ENCODE measurements at regions not wholly inside any gene's neighbourhood (a gene's known extent, or its start where the extent isn't known, plus 50 kb on each side); places are given as distances from the start of the nearest gene placed in this dataset.
"Not testable (repeated sequence)": the region's sequence is repeated elsewhere in the genome, so short reads cannot be mapped to it uniquely, and the experiment has no call there.

- DNase-seq (ENCODE audit: low read depth, low spot score) = no peak
- in situ Hi-C loops (cut with HindIII; ENCODE audit: low pct_unique_long_range_greater_than_20kb, low sequenced_read_pairs) = no loop called here
Observed at GRCh38 chr5:29130786-29131185, 2062.7 kb upstream of the CDH6 start.

GRCh38 chr5:29127524-29128156 lies 2065.8 kb upstream of the CDH6 start:
- DNase-seq (ENCODE audit: low read depth, low spot score); in situ Hi-C loops (cut with HindIII; ENCODE audit: low pct_unique_long_range_greater_than_20kb, low sequenced_read_pairs): not testable (repeated sequence)

GRCh38 chr5:29126462-29126861 lies 2067.0 kb upstream of the CDH6 start:
- DNase-seq (ENCODE audit: low read depth, low spot score); in situ Hi-C loops (cut with HindIII; ENCODE audit: low pct_unique_long_range_greater_than_20kb, low sequenced_read_pairs): not testable (repeated sequence)

GRCh38 chr5:29122306-29122705 lies 2071.2 kb upstream of the CDH6 start:
- in situ Hi-C loops (cut with HindIII; ENCODE audit: low pct_unique_long_range_greater_than_20kb, low sequenced_read_pairs) = no loop called here
- no peak for DNase-seq (ENCODE audit: low read depth, low spot score)

GRCh38 chr5:29114331-29114768 lies 2076.0 kb upstream of the CDH9 start:
- in situ Hi-C loops (cut with HindIII; ENCODE audit: low pct_unique_long_range_greater_than_20kb, low sequenced_read_pairs) = no loop called here
- no peak for DNase-seq (ENCODE audit: low read depth, low spot score)

- in situ Hi-C loops (cut with HindIII; ENCODE audit: low pct_unique_long_range_greater_than_20kb, low sequenced_read_pairs) = no loop called here
- no peak for DNase-seq (ENCODE audit: low read depth, low spot score)
Observed at GRCh38 chr5:29113516-29113915, 2075.1 kb upstream of the CDH9 start.

GRCh38 chr5:29099585-29099984 lies 2061.2 kb upstream of the CDH9 start:
- in situ Hi-C loops (cut with HindIII; ENCODE audit: low pct_unique_long_range_greater_than_20kb, low sequenced_read_pairs) = no loop called here

GRCh38 chr5:29089591-29090130 lies 2051.3 kb upstream of the CDH9 start:
- in situ Hi-C loops (cut with HindIII; ENCODE audit: low pct_unique_long_range_greater_than_20kb, low sequenced_read_pairs) = no loop called here

More at GRCh38 chr5:29099585-29099984, 2061.2 kb upstream of the CDH9 start:
- DNase-seq (ENCODE audit: low read depth, low spot score) = no peak

GRCh38 chr5:29085142-29085541 lies 2046.8 kb upstream of the CDH9 start:
- no peak for DNase-seq (ENCODE audit: low read depth, low spot score)
- in situ Hi-C loops (cut with HindIII; ENCODE audit: low pct_unique_long_range_greater_than_20kb, low sequenced_read_pairs) = no loop called here

More at GRCh38 chr5:29089591-29090130, 2051.3 kb upstream of the CDH9 start:
- no peak for DNase-seq (ENCODE audit: low read depth, low spot score)

GRCh38 chr5:29079771-29080170 lies 2041.4 kb upstream of the CDH9 start:
- in situ Hi-C loops (cut with HindIII; ENCODE audit: low pct_unique_long_range_greater_than_20kb, low sequenced_read_pairs) = no loop called here

GRCh38 chr5:29077451-29077850 lies 2039.1 kb upstream of the CDH9 start:
- in situ Hi-C loops (cut with HindIII; ENCODE audit: low pct_unique_long_range_greater_than_20kb, low sequenced_read_pairs) = no loop called here
- DNase-seq (ENCODE audit: low read depth, low spot score) = no peak

More at GRCh38 chr5:29079771-29080170, 2041.4 kb upstream of the CDH9 start:
- DNase-seq (ENCODE audit: low read depth, low spot score) = peak; percentile 65

GRCh38 chr5:29069104-29069402 lies 2030.7 kb upstream of the CDH9 start:
- no peak for DNase-seq (ENCODE audit: low read depth, low spot score)
- in situ Hi-C loops (cut with HindIII; ENCODE audit: low pct_unique_long_range_greater_than_20kb, low sequenced_read_pairs) = no loop called here

- DNase-seq (ENCODE audit: low read depth, low spot score) = no peak
- in situ Hi-C loops (cut with HindIII; ENCODE audit: low pct_unique_long_range_greater_than_20kb, low sequenced_read_pairs) = no loop called here
Observed at GRCh38 chr5:29061381-29061780, 2023.0 kb upstream of the CDH9 start.

GRCh38 chr5:29054694-29055093 lies 2016.3 kb upstream of the CDH9 start:
- no peak for DNase-seq (ENCODE audit: low read depth, low spot score)
- in situ Hi-C loops (cut with HindIII; ENCODE audit: low pct_unique_long_range_greater_than_20kb, low sequenced_read_pairs) = no loop called here

GRCh38 chr5:29054282-29054681 lies 2015.9 kb upstream of the CDH9 start:
- in situ Hi-C loops (cut with HindIII; ENCODE audit: low pct_unique_long_range_greater_than_20kb, low sequenced_read_pairs) = no loop called here
- DNase-seq (ENCODE audit: low read depth, low spot score) = no peak

- in situ Hi-C loops (cut with HindIII; ENCODE audit: low pct_unique_long_range_greater_than_20kb, low sequenced_read_pairs) = no loop called here
- no peak for DNase-seq (ENCODE audit: low read depth, low spot score)
Observed at GRCh38 chr5:29051509-29051908, 2013.1 kb upstream of the CDH9 start.

- in situ Hi-C loops (cut with HindIII; ENCODE audit: low pct_unique_long_range_greater_than_20kb, low sequenced_read_pairs) = no loop called here
- DNase-seq (ENCODE audit: low read depth, low spot score) = no peak
Observed at GRCh38 chr5:29042152-29042551, 2003.8 kb upstream of the CDH9 start.

- no peak for DNase-seq (ENCODE audit: low read depth, low spot score)
- in situ Hi-C loops (cut with HindIII; ENCODE audit: low pct_unique_long_range_greater_than_20kb, low sequenced_read_pairs) = no loop called here
Observed at GRCh38 chr5:29040404-29040803, 2002.0 kb upstream of the CDH9 start.

GRCh38 chr5:29039994-29040393 lies 2001.6 kb upstream of the CDH9 start:
- DNase-seq (ENCODE audit: low read depth, low spot score) = no peak
- in situ Hi-C loops (cut with HindIII; ENCODE audit: low pct_unique_long_range_greater_than_20kb, low sequenced_read_pairs) = no loop called here

GRCh38 chr5:29037716-29038115 lies 1999.3 kb upstream of the CDH9 start:
- in situ Hi-C loops (cut with HindIII; ENCODE audit: low pct_unique_long_range_greater_than_20kb, low sequenced_read_pairs) = no loop called here
- DNase-seq (ENCODE audit: low read depth, low spot score) = no peak

Measured in SK-MEL-5 (cell line).